CD4-positive, alpha-beta T cell treated with Interleukin-15 for 4 hours (primary cell): ENCODE measurements at regions not wholly inside any gene's neighbourhood (a gene's known extent, or its start where the extent isn't known, plus 50 kb on each side); places are given as distances from the start of the nearest gene placed in this dataset.

Experiments
- DNase-seq: peaks from one replicate; pipeline ENCODE4 v3.0.0-alpha.2; 2020; ENCODE audit warnings: low spot score

GRCh38 chr20:52490711-52491430, 299.3 kb upstream of the ZFP64 start:
- no peak for DNase-seq

GRCh38 chr20:52484438-52484837, 292.9 kb upstream of the ZFP64 start:
- no peak for DNase-seq

DNA sequence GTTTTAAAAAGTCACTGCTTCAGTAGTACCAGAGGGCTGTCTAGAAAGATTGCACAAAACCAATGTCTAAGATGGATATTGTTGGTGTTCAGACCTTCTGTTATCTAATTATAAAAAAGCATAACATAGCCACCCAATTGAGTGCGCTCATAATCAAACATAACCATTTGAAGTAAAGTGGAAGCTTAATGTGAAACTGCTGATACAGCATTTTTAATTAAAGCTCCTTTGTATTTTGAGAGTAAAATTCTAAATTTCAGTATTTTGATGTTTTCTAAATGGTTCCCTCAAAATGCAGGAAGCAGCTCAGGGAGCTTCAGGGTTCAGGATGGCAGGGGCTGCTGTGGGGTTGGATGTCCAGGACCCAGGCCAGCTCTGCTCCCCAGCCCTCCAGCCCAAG, 291.8 kb upstream of the ZFP64 start:
- no peak for DNase-seq

- no peak for DNase-seq
These were observed 290.5 kb upstream of the ZFP64 start for GRCh38 chr20:52482044-52482443.

- DNase-seq: no peak
These were observed 289.9 kb upstream of the ZFP64 start for GRCh38 chr20:52481443-52481842.

DNA sequence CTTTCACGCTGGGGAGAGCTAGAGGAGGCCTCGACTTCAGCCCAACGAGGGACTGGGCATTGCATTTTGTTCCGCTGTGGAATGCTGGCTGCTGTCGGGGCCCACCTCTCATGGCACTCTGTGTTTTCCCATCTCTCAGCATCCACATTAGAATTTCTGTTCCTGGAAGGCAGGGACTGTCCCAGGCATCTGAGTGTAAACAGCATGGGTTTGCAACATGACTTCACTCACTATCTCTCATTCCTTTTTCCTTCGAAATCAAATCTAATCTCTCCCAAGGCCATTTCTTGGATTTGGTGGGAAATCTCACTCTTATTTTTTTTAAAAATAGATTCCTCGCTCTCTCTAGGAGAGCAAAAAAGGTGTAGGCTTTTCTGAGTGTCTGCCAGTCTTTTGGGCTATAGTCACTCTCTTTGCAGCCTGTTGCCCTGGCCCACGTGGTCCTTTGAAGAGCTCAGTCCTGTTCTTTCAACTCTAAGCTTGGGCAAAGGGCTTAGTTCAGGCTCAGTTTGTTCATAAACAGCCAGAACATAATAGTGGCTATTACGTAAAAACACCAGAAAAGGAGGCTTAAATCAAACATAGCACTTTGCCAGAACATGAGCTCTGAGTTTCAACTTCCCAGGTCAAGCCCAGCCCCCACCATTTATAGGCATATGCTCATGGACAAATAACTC, 284.6 kb upstream of the ZFP64 start:
- no peak for DNase-seq

DNA sequence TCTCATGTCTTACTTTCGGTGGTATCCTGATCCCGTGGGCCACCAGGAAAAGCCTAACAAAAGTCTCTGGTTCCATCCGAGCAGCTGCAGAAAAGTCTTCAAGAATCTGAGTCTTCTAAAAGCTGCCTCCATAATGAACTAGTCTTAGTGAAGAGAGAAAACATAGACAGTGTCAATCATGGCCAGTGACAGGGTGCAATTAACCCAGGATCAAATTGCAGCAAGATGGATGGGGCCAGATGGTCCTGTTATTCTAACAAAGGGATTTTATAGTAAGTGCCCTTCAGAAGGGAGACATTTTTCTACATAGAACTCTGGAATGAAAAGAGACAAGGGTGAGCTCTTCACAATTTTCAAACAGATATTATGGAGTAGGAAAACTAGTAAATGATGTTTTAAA, 281.6 kb upstream of the ZFP64 start:
- DNase-seq: no peak

- no peak for DNase-seq
These were observed 279.0 kb upstream of the ZFP64 start for GRCh38 chr20:52470561-52470960.

- no peak for DNase-seq
These were observed 277.5 kb upstream of the ZFP64 start for GRCh38 chr20:52469128-52469527.

- DNase-seq: no peak
These were observed 274.4 kb upstream of the ZFP64 start for GRCh38 chr20:52465991-52466390.

DNA sequence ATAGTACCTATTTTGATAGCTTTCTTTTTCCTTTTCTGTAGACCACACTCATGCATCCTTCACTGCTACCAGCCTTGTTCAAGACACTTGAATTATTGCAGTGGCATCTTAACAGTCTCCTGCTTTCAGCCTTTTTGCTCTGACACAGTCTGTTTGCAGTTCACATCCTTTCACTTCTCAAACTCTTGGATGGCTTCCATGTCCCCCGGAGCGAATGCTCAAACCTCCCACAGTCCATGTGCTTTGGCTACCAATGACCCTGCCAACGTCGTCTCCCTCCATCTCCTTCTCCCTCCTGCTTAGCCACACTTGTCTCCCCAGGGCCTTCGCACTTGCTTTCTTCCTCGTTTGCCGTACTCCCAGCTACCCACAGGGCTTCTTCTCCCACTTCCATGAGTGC, 270.0 kb upstream of the ZFP64 start:
- DNase-seq: no peak

- DNase-seq: no peak
These were observed 267.6 kb upstream of the ZFP64 start for GRCh38 chr20:52459150-52459549.

DNA sequence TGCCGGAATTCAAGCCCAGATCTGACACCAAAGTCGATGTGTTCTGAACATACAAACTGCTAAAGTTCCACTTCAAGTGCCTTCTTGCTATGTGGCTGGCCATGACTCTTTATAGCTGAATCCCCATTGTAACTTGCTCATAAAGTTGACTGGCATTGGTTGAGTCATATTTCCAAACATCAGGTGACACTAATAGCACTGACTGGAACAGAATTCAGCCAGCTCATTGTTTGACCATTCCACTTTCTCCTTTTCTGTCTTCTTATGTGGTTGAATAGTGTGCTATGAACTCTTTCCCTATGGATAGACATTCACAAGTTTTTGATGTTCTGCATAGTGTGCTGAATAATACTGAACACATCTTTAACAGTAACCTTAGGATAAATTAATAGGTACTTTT, 266.2 kb upstream of the ZFP64 start:
- no peak for DNase-seq

GRCh38 chr20:52454660-52455059, 263.1 kb upstream of the ZFP64 start:
- DNase-seq: no peak

- DNase-seq: no peak
These were observed 257.1 kb upstream of the ZFP64 start for GRCh38 chr20:52448513-52449232.

- no peak for DNase-seq
These were observed 255.6 kb upstream of the ZFP64 start for GRCh38 chr20:52447225-52447551.

DNA sequence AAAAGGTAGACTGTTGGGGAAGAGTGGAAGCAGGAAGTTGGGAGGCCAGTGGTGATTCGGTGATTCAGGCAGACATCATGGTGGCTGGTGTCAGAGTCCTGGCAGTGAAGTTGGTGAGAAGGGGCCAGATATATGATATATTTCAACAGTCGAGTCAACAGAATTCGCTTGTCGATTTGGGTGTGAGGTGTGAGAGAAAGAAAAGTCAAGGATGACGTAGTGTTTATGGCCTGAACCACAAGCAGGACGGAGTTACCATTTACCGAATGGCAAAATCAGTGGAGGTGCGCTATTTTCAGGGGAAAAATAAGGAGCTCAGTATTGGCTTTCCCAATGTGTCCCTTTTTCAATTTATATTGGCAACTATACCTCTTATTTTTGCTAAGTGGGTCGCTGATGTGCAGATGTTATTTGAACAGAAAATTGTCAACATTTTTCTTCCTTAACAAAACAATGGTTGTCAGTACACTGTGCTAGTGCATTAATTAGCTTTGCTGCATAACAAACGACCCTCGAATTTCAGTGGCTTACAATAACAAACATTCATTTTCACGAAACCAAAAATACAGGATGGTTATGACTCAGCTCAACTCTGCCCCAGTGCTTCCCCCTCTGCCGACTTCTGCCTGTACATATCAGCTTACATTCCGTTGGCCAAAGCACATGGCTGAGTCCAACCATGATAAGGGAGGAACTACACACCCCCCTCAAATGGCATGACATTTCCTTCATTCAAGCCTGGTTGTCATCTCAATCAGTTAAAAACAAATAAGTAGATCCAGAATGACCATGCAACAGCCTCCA, 255.0 kb upstream of the ZFP64 start:
- no peak for DNase-seq

DNA sequence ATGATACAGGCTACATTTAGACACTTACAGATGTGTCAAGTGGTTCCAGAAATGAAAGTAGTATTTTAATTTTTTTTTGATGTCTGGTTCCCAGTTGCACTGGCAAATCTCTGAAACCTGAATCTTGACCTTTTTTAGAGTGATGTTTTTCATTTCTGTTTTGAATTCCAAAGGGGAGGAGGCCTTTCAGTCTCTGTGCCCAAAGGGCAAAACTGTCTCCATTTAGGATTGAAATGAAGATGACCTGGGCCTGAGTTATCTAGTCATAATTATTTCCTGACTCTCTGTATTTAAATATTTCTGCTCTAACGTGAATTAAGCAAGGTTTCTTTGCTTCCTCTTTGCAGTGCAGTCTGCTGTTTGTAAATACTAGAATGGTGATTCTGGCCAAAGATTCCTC, 252.9 kb upstream of the ZFP64 start:
- DNase-seq: no peak

GRCh38 chr20:52443874-52444273, 252.3 kb upstream of the ZFP64 start:
- DNase-seq: no peak

GRCh38 chr20:52441710-52442109, 250.1 kb upstream of the ZFP64 start:
- no peak for DNase-seq

DNA sequence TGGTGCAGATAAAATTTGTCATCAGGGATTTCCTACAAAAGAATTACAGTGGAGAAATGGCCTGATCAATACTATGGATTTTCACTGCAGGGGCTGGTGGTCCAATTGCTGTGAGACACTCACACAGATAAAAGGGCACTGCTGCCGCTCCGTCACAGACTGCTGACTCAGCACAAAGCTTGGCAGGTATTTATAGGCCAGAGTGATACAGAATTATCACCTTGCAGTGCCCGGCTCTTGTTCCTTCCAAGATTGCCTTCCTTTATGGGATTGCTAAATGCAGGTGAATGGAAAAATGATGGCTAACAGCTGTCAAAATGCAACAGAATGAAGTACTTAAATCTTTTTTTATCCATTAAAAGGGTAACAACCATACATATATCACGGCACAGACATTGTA, 247.8 kb upstream of the ZFP64 start:
- DNase-seq: no peak

DNA sequence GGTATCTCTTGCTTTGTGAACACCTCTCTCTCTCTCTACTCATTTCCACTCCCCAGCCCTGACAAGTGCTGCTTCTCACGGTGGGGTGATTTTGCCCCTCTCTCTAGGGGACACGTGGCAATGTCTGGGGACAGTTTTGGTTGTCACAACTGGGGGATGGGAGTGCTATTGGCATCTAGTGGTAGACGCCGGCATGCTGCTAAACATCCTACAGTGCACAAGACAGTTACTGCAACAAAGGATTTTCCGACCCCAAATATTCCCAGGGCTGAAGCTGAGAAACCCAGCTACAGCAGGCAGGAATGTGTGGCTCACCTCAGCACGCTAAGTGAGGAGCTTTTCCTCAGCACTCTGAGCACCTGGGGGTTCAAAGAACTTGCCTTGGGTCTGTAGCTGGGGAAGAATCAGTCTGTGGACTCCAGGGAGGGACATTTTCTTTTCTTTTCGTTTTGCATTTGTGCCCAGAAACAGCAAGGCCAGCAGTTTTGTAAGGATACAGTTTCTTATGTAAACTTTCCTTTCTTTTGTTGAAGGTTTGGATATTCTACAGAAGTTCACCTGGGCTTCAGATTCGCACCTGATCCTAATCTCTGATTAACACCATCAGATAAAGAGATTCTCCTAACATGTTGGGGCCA, 246.9 kb upstream of the ZFP64 start:
- DNase-seq: peak; percentile 28
